Embryonic facial prominence (tissue), 1 donor: ENCODE measurements at regions not wholly inside any gene's neighbourhood (a gene's known extent, or its start where the extent isn't known, plus 50 kb on each side); places are given as distances from the start of the nearest gene placed in this dataset.

Source experiments
- DNase-seq: peaks from one replicate; pipeline ENCODE4 v3.0.0-alpha.2; 2016; ENCODE audit errors: extremely low spot score

- DNase-seq = no peak
These were observed 71.9 kb upstream of the CXADR start for GRCh38 chr21:17440969-17441368.

GRCh38 chr21:17441370-17441769, 71.5 kb upstream of the CXADR start:
- DNase-seq = no peak

DNA sequence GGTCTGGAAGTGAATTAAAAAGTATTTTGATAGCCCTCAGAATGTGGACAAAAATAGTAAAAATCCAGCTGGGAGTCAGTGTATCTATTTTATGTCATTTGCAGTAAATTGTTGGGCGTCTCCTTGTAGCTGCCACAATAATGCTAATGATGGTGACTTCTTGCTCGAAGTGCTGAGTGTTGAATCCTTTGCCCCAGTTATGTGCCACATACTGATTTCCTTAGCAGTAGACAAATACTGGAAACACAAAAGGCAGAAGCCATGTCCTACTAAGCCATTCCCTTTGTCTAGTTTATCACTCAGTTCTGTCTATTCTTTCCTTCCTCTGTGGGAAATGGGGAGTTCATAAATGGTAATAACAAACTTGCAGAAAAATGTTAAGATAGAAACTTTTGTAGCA, 70.7 kb upstream of the CXADR start:
- DNase-seq = no peak

DNA sequence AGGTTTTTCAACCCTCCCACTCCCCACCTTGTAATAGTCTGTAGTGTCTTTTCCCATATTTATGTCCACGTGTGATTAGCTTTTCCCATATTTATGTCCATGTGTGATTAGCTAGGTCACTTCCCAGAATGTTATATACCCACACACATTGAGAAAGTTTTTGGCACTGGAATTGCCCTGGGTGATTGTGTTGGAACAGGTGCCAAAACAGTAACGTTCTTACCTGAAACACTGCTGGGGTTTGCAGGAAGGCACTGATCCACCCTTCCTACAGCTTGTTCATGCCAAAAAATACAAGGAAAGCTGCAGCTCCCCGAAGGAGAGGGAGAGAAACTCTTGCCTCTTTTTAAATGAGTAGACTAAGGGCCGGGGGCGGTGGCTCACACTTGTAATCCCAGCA, 68.0 kb upstream of the CXADR start:
- no peak for DNase-seq

GRCh38 chr21:17446737-17447136, 66.1 kb upstream of the CXADR start:
- DNase-seq = no peak

DNA sequence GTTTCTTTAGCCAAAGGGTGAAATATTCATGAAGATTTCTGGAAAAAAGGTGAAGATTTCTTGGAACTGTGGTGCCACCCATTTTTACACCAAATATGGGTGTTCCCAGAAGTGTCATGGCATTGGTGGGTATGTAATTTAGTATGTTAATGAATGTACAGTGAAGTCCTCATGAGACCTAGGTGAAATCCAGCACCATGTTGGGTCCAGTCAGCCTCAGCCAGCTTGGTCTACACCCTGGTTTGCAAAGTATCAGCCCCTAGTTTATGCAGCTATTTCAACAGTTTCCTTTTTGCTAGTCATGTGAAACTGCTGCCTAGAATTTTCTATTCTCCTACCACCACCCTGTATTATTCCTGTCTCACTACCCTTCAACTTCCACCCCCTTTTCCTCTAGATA, 63.1 kb upstream of the CXADR start:
- no peak for DNase-seq

- no peak for DNase-seq
These were observed 61.4 kb upstream of the CXADR start for GRCh38 chr21:17451364-17451891.

- peak; percentile 16 for DNase-seq
These were observed 58.4 kb upstream of the CXADR start for GRCh38 chr21:17454315-17455027.

DNA sequence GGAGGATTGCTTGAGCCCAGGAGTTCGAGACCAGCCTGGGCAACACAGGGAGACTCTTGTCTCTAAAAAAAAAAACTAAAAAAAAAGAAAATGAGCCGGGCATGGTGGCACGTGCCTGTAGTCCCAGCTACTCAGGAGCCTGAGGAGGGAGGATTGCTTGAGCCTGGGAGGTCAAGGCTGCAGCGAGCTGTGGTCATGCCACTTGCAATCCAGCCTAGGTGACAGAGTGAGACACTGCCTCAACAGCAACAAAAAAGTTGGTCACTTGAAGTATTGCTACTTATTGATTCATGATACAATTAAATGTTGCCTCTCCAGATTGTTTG, 57.9 kb upstream of the CXADR start:
- DNase-seq = no peak

- no peak for DNase-seq
These were observed 57.4 kb upstream of the CXADR start for GRCh38 chr21:17455451-17455850.

DNA sequence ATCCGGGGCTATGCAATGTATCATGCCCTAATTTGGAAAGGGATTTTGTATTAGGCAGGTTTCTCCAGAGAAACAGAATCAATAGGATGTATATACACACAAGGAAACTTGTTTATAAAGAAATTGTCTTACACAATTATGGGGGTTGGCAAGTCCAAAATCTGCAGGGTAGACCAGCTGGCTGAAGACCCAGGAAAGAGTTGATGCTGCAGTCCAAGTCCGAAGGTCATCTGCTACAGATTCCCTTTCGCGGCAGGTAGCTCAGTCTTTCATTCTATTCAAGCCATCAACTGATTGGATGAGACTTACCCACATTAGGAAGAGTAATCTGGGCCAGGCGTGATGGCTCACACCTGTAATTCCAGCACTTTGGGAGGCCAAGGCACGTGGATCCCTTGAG, 54.6 kb upstream of the CXADR start:
- no peak for DNase-seq

GRCh38 chr21:17460094-17460493, 52.7 kb upstream of the CXADR start:
- DNase-seq = no peak

- DNase-seq = no peak
These were observed 51.8 kb upstream of the CXADR start for GRCh38 chr21:17461014-17461413.

GRCh38 chr21:17461582-17461981, 51.3 kb upstream of the CXADR start:
- DNase-seq = no peak

GRCh38 chr21:17462276-17462981, 50.4 kb upstream of the CXADR start:
- no peak for DNase-seq
